IPS DF 19.7 (cell line): ENCODE measurements at regions not wholly inside any gene's neighbourhood (a gene's known extent, or its start where the extent isn't known, plus 50 kb on each side); places are given as distances from the start of the nearest gene placed in this dataset.

Source experiments
- DNase-seq: peaks from one replicate; pipeline ENCODE4 v3.0.0-alpha.2; 2013; ENCODE audit warnings: low read depth, low spot score

- DNase-seq = no peak
These were observed 128.3 kb downstream of the AACS start for GRCh38 chr12:125193376-125194152.

GRCh38 chr12:125194163-125194773 lies 129.0 kb downstream of the AACS start:
- DNase-seq = no peak

GRCh38 chr12:125194987-125195386 lies 129.8 kb downstream of the AACS start:
- DNase-seq = no peak

- DNase-seq = no peak
These were observed 132.1 kb downstream of the AACS start for GRCh38 chr12:125197326-125197725.

GRCh38 chr12:125198652-125199051 lies 133.4 kb downstream of the AACS start:
- no peak for DNase-seq

- no peak for DNase-seq
These were observed 135.9 kb downstream of the AACS start for GRCh38 chr12:125201090-125201489.

GRCh38 chr12:125201940-125202339 lies 136.7 kb downstream of the AACS start:
- DNase-seq = no peak

GRCh38 chr12:125202421-125202820 lies 137.2 kb downstream of the AACS start:
- no peak for DNase-seq

- no peak for DNase-seq
These were observed 138.0 kb downstream of the AACS start for GRCh38 chr12:125203145-125203765.

- DNase-seq = no peak
These were observed 140.2 kb downstream of the AACS start for GRCh38 chr12:125205386-125205785.

GRCh38 chr12:125206711-125207110 lies 141.5 kb downstream of the AACS start:
- DNase-seq = no peak

GRCh38 chr12:125208334-125208733 lies 143.1 kb downstream of the AACS start:
- no peak for DNase-seq

GRCh38 chr12:125208942-125209341 lies 143.7 kb downstream of the AACS start:
- no peak for DNase-seq

GRCh38 chr12:125210104-125210755 lies 145.0 kb downstream of the AACS start:
- DNase-seq = no peak

- DNase-seq = no peak
These were observed 146.2 kb downstream of the AACS start for GRCh38 chr12:125211464-125211863.

- DNase-seq = no peak
These were observed 149.1 kb downstream of the AACS start for GRCh38 chr12:125214289-125214688.

- no peak for DNase-seq
These were observed 151.5 kb downstream of the AACS start for GRCh38 chr12:125216756-125217155.

GRCh38 chr12:125217308-125217707 lies 152.1 kb downstream of the AACS start:
- DNase-seq = no peak

GRCh38 chr12:125218952-125219351 lies 153.7 kb downstream of the AACS start:
- no peak for DNase-seq

GRCh38 chr12:125220404-125221273 lies 155.4 kb downstream of the AACS start:
- no peak for DNase-seq

- DNase-seq = no peak
These were observed 156.4 kb downstream of the AACS start for GRCh38 chr12:125221602-125222001.
